Caco-2 (cell line): ENCODE measurements at regions not wholly inside any gene's neighbourhood (a gene's known extent, or its start where the extent isn't known, plus 50 kb on each side); places are given as distances from the start of the nearest gene placed in this dataset.

Experiments used
- BruUV-seq: library from RNA; stranded (reverse); fragments of 400-500 nt; replicated peaks from 2 replicates; lab custom pipeline; 2021; lab: Mats Ljungman, UMichigan
- CTCF ChIA-PET: fragments of 300-600 bp; sonication (Branson Sonifier 250); formaldehyde crosslinking; loops from one replicate; lab custom pipeline; 2022; ENCODE audit warnings: antibody characterized with exemption; lab: Charles Lee
- POLR2A ChIA-PET: fragments of 300-600 bp; sonication (Branson Sonifier 250); formaldehyde crosslinking; loops from one replicate; lab custom pipeline; 2022; ENCODE audit warnings: antibody characterized with exemption; lab: Charles Lee
- DNase-seq, 2 experiments: peaks; one replicate each; pipeline versions ENCODE4 v3.0.0 to v3.0.0-alpha.2; 2020 to 2022
- H3K27me3 ChIP-seq: replicated peaks from 2 replicates; pipeline ENCODE4 v1.6.0; 2011; ENCODE audit warnings: low read length; ENCODE audit not compliant: control insufficient read depth, insufficient read depth
- H3K36me3 ChIP-seq: 2 replicates; pipeline ENCODE4 v1.5.1; 2011; ENCODE audit warnings: low read length; ENCODE audit not compliant: control insufficient read depth, insufficient read depth
- H3K4me1 ChIP-seq: fragments of 250-450 bp; sonication (Bioruptor Pico); 2 replicates; pipeline ENCODE4 v1.5.1; 2020; ENCODE audit warnings: mild to moderate bottlenecking
- H3K4me3 ChIP-seq: 2 replicates; pipeline ENCODE4 v1.5.1; 2011; ENCODE audit warnings: low read depth, mild to moderate bottlenecking, control low read depth, low read length
- H3K9me3 ChIP-seq: fragments of 250-450 bp; sonication (Bioruptor Pico); 2 replicates; pipeline ENCODE4 v1.5.1; 2020; ENCODE audit warnings: mild to moderate bottlenecking, moderate library complexity
- H3K27ac Mint-ChIP-seq: one replicate; pipeline ENCODE4 v1.8.0; 2022; ENCODE audit warnings: mixed read lengths; ENCODE audit not compliant: unreplicated experiment
- H3K27me3 Mint-ChIP-seq: one replicate; pipeline ENCODE4 v1.8.0; 2022; ENCODE audit warnings: mixed read lengths; ENCODE audit not compliant: insufficient read depth, unreplicated experiment
- H3K36me3 Mint-ChIP-seq: one replicate; pipeline ENCODE4 v1.8.0; 2022; ENCODE audit warnings: mild to moderate bottlenecking, mixed read lengths; ENCODE audit not compliant: insufficient read depth, unreplicated experiment
- H3K4me1 Mint-ChIP-seq: one replicate; pipeline ENCODE4 v1.8.0; 2022; ENCODE audit warnings: low read depth, mixed read lengths; ENCODE audit not compliant: unreplicated experiment
- H3K4me3 Mint-ChIP-seq: one replicate; pipeline ENCODE4 v1.8.0; 2022; ENCODE audit warnings: mild to moderate bottlenecking, moderate library complexity, mixed read lengths; ENCODE audit not compliant: unreplicated experiment
- H3K9me3 Mint-ChIP-seq: one replicate; pipeline ENCODE4 v1.8.0; 2022; ENCODE audit warnings: mixed read lengths; ENCODE audit not compliant: unreplicated experiment
- CTCF ChIP-seq, 2 experiments: fragments of 200-600 bp in 1 of 2; IDR thresholded peaks; 1 replicate in 1 of 2; 2 replicates in 1 of 2; pipeline versions ENCODE4 v1.5.1 to v1.8.0; 2011 to 2022; ENCODE audit warnings: antibody characterized with exemption in 1 of 2, control low read depth in 1 of 2, inconsistent platforms in 1 of 2, low read depth in 1 of 2, low read length in 1 of 2, mild to moderate bottlenecking in 1 of 2, moderate library complexity in 1 of 2; ENCODE audit not compliant: insufficient read depth in 1 of 2, severe bottlenecking in 1 of 2, unreplicated experiment in 1 of 2
- intact Hi-C: fragments of 100-400 bp; cut with micrococcal nuclease; formaldehyde crosslinking; loops from one replicate; pipeline ENCODE4 v1.10.0; 2022; ENCODE audit not compliant: unreplicated experiment

- H3K4me1 ChIP-seq, result no peaks in the 10 kb centered on the region
- no TSS peak for BruUV-seq
- no peaks in the 10 kb centered on the region for H3K36me3 ChIP-seq
- no peak for TF ChIP-seq CTCF (IDR thresholded peaks at IDR 0.05; ENCODE audit: insufficient read depth in 1 of 2, low read depth in 1 of 2, low read length in 1 of 2, severe bottlenecking in 1 of 2, unreplicated experiment in 1 of 2)
- H3K27ac Mint-ChIP-seq, result no peak overlapping the region
- POLR2A ChIA-PET, result no interaction called here
- no peaks in the 10 kb centered on the region for H3K27me3 ChIP-seq
- intact Hi-C loops, result no loop called here
- H3K9me3 ChIP-seq, result no peaks in the 10 kb centered on the region
- H3K27me3 Mint-ChIP-seq, result peaks cover 2% of the 10 kb centered on the region
- H3K4me3 Mint-ChIP-seq, result no peak overlapping the region
- no peaks in the 10 kb centered on the region for H3K4me1 Mint-ChIP-seq
- DNase-seq, result no peak
- H3K9me3 Mint-ChIP-seq, result no peaks in the 10 kb centered on the region
- no peaks in the 10 kb centered on the region for H3K36me3 Mint-ChIP-seq
- no peak overlapping the region for H3K4me3 ChIP-seq
- CTCF ChIA-PET, result no interaction called here
Observed at GRCh38 chr7:121557034-121557892, 161.2 kb upstream of the FAM3C start.

- no peak overlapping the region for H3K4me3 ChIP-seq
- CTCF ChIA-PET, result no interaction called here
- Mint-ChIP-seq H3K36me3 (no peaks in the 10 kb centered on the region), H3K27ac (no peak overlapping the region), H3K4me3 (no peak overlapping the region), H3K27me3 (peaks cover 5% of the 10 kb centered on the region), H3K9me3 (no peaks in the 10 kb centered on the region), H3K4me1 (no peaks in the 10 kb centered on the region)
- no peak for DNase-seq
- no peak for TF ChIP-seq CTCF (IDR thresholded peaks at IDR 0.05; ENCODE audit: insufficient read depth in 1 of 2, low read depth in 1 of 2, low read length in 1 of 2, severe bottlenecking in 1 of 2, unreplicated experiment in 1 of 2)
- H3K36me3 ChIP-seq, result no peaks in the 10 kb centered on the region
- intact Hi-C loops, result no loop called here
- no TSS peak for BruUV-seq
- no peaks in the 10 kb centered on the region for H3K27me3 ChIP-seq
- H3K9me3 ChIP-seq, result no peaks in the 10 kb centered on the region
- no peaks in the 10 kb centered on the region for H3K4me1 ChIP-seq
- POLR2A ChIA-PET, result no interaction called here
Observed at GRCh38 chr7:121555558-121555957, 159.4 kb upstream of the FAM3C start.

- Mint-ChIP-seq H3K27ac (no peak overlapping the region), H3K27me3 (peaks cover 3% of the 10 kb centered on the region), H3K4me3 (no peak overlapping the region), H3K9me3 (no peaks in the 10 kb centered on the region), H3K4me1 (no peaks in the 10 kb centered on the region), H3K36me3 (no peaks in the 10 kb centered on the region)
- intact Hi-C loops, result loop anchor here (1.0 kb wide), 4 partner anchors 98 to 421 kb away; no protein-coding TSS in a partner anchor
- H3K9me3 ChIP-seq, result no peaks in the 10 kb centered on the region
- BruUV-seq, result no TSS peak
- no peak overlapping the region for H3K4me3 ChIP-seq
- no peaks in the 10 kb centered on the region for H3K27me3 ChIP-seq
- H3K4me1 ChIP-seq, result peaks cover 11% of the 10 kb centered on the region; the same call in 1 of the 2 replicates
- peak in 1 of 2 experiments; percentile 20 for DNase-seq
- no peaks in the 10 kb centered on the region for H3K36me3 ChIP-seq
- ChIA-PET CTCF (interaction anchor here (0.7 to 1.0 kb wide), 3 partner anchors 151 to 181 kb away, joined by 3 to 10 read pairs (median 4); no protein-coding TSS in a partner anchor), POLR2A (interaction anchor here (1.0 kb wide), 1 partner anchor 152 kb away, joined by 3 read pairs; the partner anchor contains the start of gene FAM3C)
- peak; percentile 67 to 74 for TF ChIP-seq CTCF (IDR thresholded peaks at IDR 0.05; ENCODE audit: insufficient read depth in 1 of 2, low read depth in 1 of 2, low read length in 1 of 2, severe bottlenecking in 1 of 2, unreplicated experiment in 1 of 2)
Observed at GRCh38 chr7:121547544-121548092, 151.5 kb upstream of the FAM3C start.
